ENCODE measurements at regions not wholly inside any gene's neighbourhood (a gene's known extent, or its start where the extent isn't known, plus 50 kb on each side); places are given as distances from the start of the nearest gene placed in this dataset.
"Not testable (repeated sequence)": the region's sequence is repeated elsewhere in the genome, so short reads cannot be mapped to it uniquely, and the experiment has no call there.

DNA sequence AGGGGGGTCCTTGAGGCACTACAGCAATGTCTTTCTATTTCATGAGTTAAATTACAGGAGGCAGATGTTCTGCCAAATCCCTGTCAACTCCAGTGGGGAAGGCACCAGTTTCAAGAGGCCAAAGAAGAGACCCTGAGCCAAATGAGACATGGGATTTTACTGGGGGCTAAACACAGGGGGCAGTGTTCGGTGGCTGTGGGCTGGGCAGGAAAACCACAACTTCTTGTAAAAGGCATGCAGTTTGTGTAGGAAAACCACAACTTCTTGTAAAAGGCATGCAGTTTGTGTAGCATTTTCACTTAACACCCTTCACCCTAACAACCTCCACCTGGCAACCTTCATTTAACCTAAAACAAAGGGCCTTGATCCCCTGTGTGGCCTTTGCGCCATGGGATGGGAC lies 61.0 kb downstream of the POLR2M start:
- no peak for DNase-seq

DNA sequence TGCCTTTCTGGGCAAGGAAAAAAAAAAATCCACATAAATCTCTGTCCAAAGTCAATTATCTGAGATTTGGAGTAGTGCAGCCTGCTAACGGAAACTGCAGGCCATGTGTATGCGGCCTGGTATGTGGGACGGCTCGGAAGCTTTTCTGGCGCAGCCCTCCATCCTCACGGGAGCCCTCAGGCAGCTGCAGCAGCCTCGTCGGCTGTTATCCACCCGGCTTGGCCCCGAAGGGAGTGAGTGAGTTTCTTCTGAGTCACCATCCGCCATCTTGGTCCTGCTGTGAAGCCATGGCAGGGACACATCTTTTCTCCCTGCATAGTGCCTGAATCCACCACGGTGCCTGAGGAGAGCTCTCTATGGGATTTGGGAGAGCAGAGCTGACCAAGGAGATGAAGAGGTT lies 62.8 kb downstream of the POLR2M start:
- DNase-seq: peak; percentile 72

GRCh38 chr15:57770495-57770894 lies 64.0 kb downstream of the POLR2M start:
- DNase-seq: no peak

DNA sequence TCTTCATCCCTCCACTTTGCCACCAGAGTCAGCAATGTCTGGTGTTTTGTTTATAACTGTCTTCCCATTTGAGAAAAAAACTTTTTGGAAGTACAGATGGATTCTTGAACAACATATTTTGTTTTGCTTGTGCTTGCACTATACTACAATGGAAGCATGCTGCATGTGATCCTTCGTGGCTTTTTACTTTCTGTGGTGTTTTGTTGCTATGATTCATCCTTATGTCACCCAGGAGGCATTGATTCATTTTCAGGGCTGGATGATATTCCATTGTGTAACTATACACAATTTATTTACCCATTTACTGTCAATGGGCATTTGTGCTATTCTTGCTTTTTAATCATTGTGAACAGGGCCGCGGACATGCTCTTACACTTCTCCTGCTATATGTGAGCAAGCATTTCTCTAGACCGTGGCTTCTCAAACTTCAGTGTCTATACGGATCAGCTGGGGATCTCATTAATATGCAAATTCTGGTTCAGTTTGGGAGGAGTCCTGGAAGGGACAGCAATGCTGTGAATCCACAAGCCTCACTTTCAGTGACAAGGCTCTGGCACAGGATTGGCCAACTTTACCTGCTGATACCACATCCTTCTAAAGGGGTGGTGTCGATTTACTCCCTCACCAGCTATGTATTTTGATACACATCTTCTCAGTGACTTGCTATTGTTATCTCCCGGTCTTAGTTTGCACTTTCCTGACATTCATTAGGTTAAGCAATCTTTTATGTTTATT lies 65.9 kb downstream of the POLR2M start:
- no peak for DNase-seq

- DNase-seq: no peak
Measured at GRCh38 chr15:57773051-57773450, 66.5 kb downstream of the POLR2M start.

DNA sequence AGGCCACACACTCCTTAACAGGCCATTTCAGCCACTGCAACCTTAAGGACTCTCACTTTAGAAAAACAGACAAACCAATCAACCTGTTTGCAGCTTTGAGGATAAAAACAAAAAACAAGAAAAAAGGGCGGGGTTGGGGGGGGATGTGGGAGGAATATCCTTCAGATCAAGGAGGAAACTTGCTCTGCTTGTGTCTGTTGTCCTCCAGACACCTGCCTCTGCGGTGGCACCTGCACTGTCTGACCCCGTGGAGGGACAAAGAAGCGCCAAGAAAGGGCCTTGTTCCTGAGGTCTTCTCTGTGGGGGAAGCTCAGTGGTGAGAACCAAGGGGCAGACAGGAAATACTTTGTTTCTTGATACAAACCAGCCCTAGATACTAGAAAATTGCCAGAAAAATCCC lies 70.5 kb downstream of the POLR2M start:
- no peak for DNase-seq

GRCh38 chr15:57780471-57780870 lies 74.0 kb downstream of the POLR2M start:
- DNase-seq: no peak

GRCh38 chr15:57782731-57783130 lies 76.2 kb downstream of the POLR2M start:
- no peak for DNase-seq

DNA sequence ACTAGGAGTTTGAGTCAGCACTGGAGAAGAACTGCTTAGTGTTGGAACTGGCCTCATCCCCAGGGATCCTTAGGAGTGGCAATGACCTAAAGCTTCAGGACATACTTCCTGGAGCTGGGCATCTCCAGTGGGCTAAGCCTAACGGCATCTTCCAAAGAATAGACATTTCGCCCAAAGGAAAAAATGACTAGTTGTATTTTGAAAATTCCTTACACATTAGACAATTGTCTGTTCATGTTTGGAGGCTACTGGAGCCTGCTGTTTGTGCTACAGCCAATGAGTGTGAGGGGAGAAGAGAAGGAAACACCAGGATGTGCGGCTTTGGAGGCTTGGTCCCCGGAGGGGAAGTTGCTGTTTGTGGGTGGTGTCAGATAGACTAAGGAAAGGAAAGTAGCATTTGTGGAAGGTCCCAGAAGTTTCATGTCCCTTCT lies 77.6 kb downstream of the POLR2M start:
- no peak for DNase-seq

DNA sequence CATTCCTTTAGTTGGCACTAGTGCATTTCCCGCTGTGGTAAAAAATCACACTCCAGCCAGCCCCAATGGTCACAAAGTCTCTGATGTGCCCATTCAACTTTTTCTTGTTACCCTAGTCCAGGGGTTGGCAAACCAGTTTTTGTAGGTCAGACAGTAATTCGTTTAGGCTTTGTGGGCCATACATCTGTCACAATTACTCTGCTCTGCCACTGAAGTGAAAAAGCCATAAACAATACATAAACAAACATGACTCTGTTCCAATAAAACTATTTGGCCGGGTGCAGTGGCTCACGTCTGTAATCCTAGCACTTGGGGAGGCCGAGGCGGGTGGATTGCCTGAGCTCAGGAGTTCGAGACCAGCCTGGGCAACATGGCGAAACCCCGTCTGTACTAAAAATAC lies 78.5 kb downstream of the POLR2M start:
- no peak for DNase-seq

GRCh38 chr15:57785959-57786358 lies 79.4 kb downstream of the POLR2M start:
- DNase-seq: no peak

GRCh38 chr15:57789225-57789624 lies 82.7 kb downstream of the POLR2M start:
- no peak for DNase-seq

- no peak for DNase-seq
Measured at GRCh38 chr15:57792724-57793449, 86.4 kb downstream of the POLR2M start.

- no peak for DNase-seq
Measured at GRCh38 chr15:57795261-57795660, 88.7 kb downstream of the POLR2M start.

DNA sequence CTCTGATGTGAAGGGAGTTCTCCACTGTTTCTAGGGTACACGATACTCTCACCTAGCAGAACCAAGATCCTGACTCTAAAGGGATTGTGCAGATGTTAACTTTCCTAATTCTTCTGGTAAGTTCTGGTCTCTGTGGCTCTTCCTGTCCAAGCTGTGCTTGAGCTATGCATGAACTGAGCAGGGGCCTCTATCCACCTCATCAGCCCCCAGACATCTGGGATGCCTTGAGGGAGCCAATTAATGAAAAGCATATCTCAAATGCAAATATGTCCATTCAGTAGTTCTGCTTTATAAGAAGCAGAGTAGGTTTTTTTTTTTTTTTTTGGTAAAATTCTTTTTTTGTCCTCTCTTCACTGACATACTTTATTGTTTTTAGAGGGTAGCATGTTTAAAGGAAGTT lies 89.6 kb downstream of the POLR2M start:
- DNase-seq: no peak

GRCh38 chr15:57797110-57797509 lies 90.6 kb downstream of the POLR2M start:
- no peak for DNase-seq

- DNase-seq: no peak
Measured at GRCh38 chr15:57797568-57798267, 91.2 kb downstream of the POLR2M start.

DNA sequence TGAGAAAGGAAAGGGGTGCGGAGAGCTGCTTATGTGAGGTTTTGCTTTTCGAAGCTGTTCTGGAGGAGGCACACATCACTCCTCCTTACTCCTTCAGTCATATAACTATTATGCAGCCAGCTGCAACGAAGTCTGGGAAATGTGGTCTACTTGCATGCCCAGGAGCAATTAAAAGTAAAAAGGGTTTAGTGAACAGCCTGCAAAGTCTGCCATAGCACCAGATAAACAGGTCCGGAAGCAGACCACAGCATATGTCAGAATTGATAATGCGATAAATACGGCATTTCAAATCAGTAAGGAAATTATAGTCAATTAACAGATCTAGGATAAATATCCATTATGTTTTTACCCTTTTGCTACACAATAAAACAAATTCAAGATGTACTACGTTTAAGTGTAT lies 99.5 kb downstream of the POLR2M start:
- DNase-seq: no peak

DNA sequence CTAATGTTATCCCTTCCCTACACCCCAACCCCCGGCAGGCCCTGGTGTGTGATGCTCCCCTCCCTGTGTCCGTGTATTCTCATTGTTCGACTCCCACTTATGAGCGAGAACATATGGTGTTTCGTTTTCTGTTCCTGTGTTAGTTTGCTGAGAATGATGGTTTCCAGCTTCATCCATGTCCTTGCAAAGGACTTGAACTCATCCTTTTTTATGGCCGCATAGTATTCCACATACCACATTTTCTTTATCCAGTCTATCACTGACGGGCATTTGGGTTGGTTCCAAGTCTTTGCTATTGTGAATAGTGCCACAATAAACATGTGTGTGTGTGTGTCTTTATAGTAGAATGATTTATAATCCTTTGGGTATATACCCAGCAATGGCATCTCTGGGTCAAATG lies 102.8 kb downstream of the POLR2M start:
- DNase-seq: not testable (repeated sequence)

DNA sequence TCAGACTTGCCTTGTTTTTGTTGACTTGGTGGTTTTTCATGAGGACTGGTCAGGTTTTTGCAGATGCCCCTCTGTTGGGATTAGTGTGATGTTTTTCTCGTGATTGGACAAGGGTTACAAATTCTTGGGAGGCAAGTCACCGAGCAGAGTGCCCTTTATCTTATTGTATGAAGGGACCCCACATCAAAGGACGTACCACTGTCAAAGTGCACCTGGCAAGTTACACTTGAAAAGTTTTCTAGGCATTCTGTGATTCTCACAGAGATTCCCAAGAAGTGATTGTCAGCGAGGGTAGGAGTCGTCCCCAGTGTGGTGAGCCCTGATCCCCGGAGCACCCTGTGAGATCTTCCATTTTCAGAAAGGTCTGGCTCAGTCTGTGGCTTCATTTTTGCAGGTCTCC lies 110.1 kb downstream of the POLR2M start:
- DNase-seq: no peak

DNA sequence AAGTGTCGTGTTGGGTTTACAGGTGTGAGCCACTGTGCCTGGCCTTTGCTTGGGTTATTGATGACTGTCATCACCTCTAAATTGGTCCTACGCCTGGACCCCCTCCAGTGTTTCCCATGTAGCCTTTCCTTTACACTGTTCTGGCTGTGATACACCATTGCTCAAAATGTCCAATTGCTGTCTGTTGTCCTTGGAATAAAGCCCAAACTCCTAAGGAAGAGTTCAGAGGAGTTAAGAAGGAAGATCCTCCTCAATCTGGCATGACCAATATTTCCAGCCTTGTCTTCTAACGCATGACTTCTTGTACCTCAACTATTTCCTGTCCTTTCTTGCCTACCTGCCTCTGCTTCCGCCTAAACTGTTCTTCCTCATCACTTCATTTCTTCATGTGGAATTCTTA lies 113.1 kb downstream of the POLR2M start:
- no peak for DNase-seq

GRCh38 chr15:57820119-57820518 lies 113.6 kb downstream of the POLR2M start:
- DNase-seq: no peak

DNA sequence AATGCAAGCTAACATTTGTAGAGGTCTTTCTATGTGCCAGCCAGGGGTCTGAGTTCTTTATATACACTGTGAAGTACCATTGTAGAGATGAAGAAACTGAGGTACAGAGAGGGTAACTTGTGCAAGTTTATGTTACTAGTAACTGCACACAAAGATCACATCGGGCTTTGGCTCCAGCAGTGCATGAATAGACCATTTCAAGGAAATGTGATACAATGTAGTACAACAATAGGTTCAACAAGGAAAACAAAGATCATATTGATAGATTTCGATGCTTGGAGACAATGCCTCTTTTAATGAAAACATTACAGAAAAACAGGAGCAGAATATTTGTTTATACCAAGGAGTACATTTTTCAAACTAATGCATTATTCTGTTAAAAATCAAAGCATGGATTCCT lies 115.3 kb downstream of the POLR2M start:
- DNase-seq: no peak

DNA sequence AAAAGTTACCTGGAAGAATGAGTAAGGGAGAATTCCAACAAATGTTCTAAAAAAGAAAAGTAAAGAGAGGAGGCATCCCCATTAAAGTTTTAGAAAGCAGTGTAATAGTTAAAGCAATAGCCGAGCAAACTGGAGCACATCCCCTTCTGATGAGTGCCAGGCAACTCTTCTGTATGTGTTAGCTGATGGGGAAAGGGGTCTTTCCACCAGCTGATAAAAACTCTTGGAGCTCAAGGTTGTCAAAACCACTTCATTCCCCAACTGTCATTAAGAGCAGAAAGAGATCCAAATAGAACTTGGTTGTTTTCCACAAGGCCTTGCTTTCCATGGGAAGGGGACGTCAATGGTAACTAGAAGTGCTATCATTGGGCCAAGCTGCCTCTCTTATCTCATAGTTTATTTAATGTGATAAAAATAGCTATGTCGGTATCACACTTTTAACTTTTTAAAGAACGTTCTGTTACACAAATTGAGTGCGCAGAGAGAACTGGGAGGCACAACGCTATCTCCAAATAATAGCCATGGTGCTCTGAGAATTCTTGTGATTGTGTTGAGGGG lies 116.9 kb downstream of the POLR2M start:
- DNase-seq: no peak

Data from right forelimb (tissue), 1 donor.